ENCODE measurements at regions not wholly inside any gene's neighbourhood (a gene's known extent, or its start where the extent isn't known, plus 50 kb on each side); places are given as distances from the start of the nearest gene placed in this dataset.
"Not testable (repeated sequence)": the region's sequence is repeated elsewhere in the genome, so short reads cannot be mapped to it uniquely, and the experiment has no call there.

GRCh38 chr11:15300341-15300740 is 185.6 kb downstream of the INSC start:
- DNase-seq (ENCODE audit: low read depth in 3 of 3), result no peak

GRCh38 chr11:15307619-15308024 is 192.9 kb downstream of the INSC start:
- DNase-seq (ENCODE audit: low read depth in 3 of 3), result no peak

- DNase-seq (ENCODE audit: low read depth in 3 of 3), result no peak
These were observed 194.1 kb downstream of the INSC start for GRCh38 chr11:15308840-15309239.

- DNase-seq (ENCODE audit: low read depth in 3 of 3), result no peak
These were observed 194.6 kb downstream of the INSC start for GRCh38 chr11:15309296-15309695.

GRCh38 chr11:15313862-15314261 is 199.1 kb downstream of the INSC start:
- DNase-seq (ENCODE audit: low read depth in 3 of 3), result no peak

GRCh38 chr11:15318814-15319213 is 204.1 kb downstream of the INSC start:
- no peak for DNase-seq (ENCODE audit: low read depth in 3 of 3)

- no peak for DNase-seq (ENCODE audit: low read depth in 3 of 3)
These were observed 211.8 kb downstream of the INSC start for GRCh38 chr11:15326520-15326919.

- DNase-seq (ENCODE audit: low read depth in 3 of 3), result peak in 1 of 3 experiments; percentile 2
These were observed 213.1 kb downstream of the INSC start for GRCh38 chr11:15327786-15328231.

GRCh38 chr11:15333407-15333806 is 218.7 kb downstream of the INSC start:
- DNase-seq (ENCODE audit: low read depth in 3 of 3), result no peak

- DNase-seq (ENCODE audit: low read depth in 3 of 3), result no peak
These were observed 220.0 kb downstream of the INSC start for GRCh38 chr11:15334766-15335165.

GRCh38 chr11:15336021-15336420 is 221.3 kb downstream of the INSC start:
- DNase-seq (ENCODE audit: low read depth in 3 of 3), result no peak

- no peak for DNase-seq (ENCODE audit: low read depth in 3 of 3)
These were observed 224.6 kb downstream of the INSC start for GRCh38 chr11:15339302-15339701.

- DNase-seq (ENCODE audit: low read depth in 3 of 3), result no peak
These were observed 226.9 kb downstream of the INSC start for GRCh38 chr11:15341587-15341986.

GRCh38 chr11:15342163-15342562 is 227.4 kb downstream of the INSC start:
- no peak for DNase-seq (ENCODE audit: low read depth in 3 of 3)

GRCh38 chr11:15346907-15347306 is 232.2 kb downstream of the INSC start:
- DNase-seq (ENCODE audit: low read depth in 3 of 3), result no peak

- DNase-seq (ENCODE audit: low read depth in 3 of 3), result no peak
These were observed 233.4 kb downstream of the INSC start for GRCh38 chr11:15347969-15348734.

GRCh38 chr11:15349413-15349812 is 234.7 kb downstream of the INSC start:
- no peak for DNase-seq (ENCODE audit: low read depth in 3 of 3)

GRCh38 chr11:15361316-15361715 is 246.6 kb downstream of the INSC start:
- no peak for DNase-seq (ENCODE audit: low read depth in 3 of 3)

- DNase-seq (ENCODE audit: low read depth in 3 of 3), result not testable (repeated sequence)
These were observed 250.6 kb downstream of the INSC start for GRCh38 chr11:15365286-15365685.

- no peak for DNase-seq (ENCODE audit: low read depth in 3 of 3)
These were observed 253.0 kb downstream of the INSC start for GRCh38 chr11:15367695-15368094.

- DNase-seq (ENCODE audit: low read depth in 3 of 3), result no peak
These were observed 255.9 kb downstream of the INSC start for GRCh38 chr11:15370495-15371147.

- DNase-seq (ENCODE audit: low read depth in 3 of 3), result no peak
These were observed 256.8 kb downstream of the INSC start for GRCh38 chr11:15371533-15371932.

- DNase-seq (ENCODE audit: low read depth in 3 of 3), result no peak
These were observed 259.7 kb downstream of the INSC start for GRCh38 chr11:15374418-15374817.

All from stimulated activated CD4-positive, alpha-beta T cell treated with anti-CD3 and anti-CD28 coated beads, TNF-alpha, amount 100 ng/mL, for 24 hours (primary cell).